GM19240 (cell line): ENCODE measurements at regions not wholly inside any gene's neighbourhood (a gene's known extent, or its start where the extent isn't known, plus 50 kb on each side); places are given as distances from the start of the nearest gene placed in this dataset.

Experiments used
- DNase-seq: peaks from one replicate; pipeline ENCODE4 v3.0.0; 2011; ENCODE audit warnings: low spot score; ENCODE audit not compliant: insufficient read length

DNA sequence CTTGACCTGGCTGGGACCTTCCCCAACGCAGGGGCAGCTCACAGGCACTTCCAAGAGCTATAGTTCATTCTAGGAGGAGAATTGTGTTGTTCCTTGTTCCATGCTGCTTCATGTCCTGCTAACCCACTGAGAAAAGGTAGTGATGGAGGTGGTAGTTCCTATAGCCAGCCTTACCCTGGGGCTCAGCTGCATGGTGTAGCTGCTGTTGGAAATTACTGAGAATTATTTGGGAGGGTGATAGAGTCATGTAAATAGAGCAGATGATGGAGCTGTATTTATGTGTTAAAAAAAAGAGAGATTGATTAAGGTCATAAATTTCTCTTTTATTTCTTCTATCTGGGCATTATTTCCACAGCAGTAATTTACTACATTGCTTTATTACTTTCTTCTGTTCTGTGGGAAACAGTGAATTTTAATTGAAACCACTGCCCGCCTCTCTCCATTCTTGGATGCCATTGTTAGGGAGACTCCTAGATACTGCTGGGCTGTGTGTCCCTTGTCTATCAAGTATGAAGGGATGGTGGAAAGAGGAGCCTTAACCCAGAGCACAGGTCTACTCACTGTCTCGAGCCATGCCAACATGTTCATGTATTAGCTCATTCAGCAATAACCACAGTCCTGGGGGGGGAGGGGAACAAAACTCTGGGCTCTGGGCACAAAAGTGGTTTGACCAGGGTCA lies 309.2 kb downstream of the FAT3 start:
- no peak for DNase-seq

DNA sequence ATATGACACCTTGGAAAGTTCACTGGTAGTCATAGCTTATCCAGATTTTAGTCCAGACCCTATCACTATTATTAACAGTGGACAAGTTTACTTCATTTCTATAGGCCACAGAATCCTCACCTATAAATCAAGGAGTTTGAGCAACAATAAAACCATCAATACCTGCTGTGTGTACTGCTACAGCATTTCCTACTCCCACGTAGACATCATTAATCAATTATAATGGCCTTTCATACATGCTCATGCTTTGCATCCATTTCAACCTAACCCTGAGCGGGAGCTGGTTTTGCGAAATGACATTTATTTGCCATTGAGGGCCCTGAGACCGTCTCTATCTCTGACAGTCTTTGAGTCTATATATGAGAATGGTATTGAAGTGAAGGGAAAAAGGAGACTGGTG lies 312.3 kb downstream of the FAT3 start:
- DNase-seq = no peak

DNA sequence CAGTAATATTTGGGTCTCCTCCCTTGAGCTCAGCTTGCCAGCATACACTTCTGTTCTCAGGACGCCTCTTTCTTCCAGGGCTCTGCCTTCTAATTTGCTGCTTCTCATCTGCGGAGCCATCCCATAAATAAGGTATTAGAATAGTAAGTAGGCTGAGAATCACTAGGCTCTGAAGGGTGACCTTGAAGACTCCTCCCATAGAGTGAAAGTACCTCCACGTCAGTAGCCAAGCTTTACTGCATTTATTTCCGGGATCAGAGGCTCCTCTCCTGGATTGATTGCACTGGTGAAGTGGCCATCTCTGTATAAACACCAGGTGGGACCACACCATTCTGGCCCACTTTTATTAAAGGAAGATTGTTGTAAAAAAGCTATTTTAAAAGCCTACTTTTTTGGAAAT lies 315.5 kb downstream of the FAT3 start:
- DNase-seq = no peak

DNA sequence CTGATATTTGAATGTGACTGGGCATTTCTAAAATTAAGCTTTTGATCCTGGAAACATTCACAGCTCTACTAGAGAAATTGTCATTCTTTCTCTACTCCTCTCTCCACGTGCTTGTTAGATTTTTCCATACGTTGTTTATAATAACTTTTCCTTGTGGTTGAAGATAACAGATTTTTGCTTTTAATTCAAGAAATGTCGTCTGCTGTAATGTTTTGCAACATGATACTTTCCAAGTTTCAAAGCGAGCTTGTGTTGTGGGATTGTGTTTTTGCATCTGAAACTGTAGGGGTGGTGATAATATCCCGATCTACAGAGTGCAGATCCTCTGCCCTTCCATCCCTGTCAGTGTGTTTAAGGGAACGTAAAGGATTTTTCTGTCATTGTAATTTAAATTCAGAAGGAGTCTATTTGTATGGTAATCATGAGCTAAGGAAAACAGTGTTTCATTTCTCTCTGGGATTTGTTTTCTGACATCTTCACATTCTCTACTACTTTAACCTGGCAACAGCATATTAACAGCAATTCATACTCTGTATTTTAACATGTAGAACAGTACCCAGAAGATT lies 321.4 kb downstream of the FAT3 start:
- no peak for DNase-seq

DNA sequence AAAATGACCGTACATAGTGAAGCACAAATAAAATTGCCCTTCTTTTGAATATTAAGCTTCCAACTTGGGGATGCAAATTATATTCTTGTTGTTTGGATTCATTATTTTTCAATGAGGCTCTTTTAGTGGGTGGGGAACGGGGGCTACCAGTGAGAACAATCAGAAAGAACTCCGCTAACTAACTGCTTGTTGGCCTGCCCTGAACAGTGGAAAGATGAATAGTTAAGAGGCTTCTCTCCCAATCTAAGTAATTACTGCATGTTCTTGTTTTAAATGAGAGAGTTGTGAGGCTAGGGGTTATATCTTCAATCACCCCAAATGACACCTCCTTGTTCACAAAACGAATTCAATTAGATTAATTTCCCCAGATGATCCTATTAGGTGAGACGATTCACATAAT lies 322.0 kb downstream of the FAT3 start:
- no peak for DNase-seq

DNA sequence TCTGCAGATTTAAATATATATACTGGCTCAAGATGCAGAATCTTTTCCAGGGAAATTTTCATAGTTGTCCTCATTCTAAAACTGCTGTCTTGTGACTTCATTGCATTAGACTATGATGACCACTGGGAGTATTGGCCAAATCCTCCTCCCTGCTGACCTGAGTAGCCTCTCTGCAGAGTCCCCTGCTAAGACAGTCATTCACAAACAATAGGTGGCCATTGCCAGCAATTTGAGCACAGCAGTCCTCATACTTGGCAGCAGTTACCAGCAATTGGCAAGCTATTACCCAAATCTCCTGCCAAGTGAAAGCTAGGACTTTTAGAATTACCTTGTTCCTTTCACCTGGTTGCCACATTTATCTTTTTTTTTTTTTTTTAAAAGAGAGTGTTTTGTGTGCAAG lies 325.8 kb downstream of the FAT3 start:
- DNase-seq = no peak

DNA sequence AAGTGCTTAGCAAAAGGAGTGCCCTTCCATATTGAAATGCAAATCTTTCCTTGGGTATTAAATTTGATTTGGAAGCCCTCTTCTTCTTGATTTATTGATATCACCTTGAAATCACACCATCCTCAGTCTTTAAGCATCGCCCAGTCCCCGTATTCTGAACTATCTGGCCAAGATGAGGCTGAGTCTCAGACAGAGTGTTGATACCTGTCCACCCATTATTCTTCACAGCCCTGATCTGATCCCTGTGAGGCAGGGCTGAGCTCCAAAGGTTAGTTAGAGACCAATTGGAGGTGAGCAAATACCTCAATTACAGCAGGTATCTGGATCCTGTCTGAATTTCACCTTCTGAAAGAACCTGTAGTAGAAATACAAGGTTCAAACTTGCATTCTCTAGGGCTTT lies 326.3 kb downstream of the FAT3 start:
- DNase-seq = no peak

DNA sequence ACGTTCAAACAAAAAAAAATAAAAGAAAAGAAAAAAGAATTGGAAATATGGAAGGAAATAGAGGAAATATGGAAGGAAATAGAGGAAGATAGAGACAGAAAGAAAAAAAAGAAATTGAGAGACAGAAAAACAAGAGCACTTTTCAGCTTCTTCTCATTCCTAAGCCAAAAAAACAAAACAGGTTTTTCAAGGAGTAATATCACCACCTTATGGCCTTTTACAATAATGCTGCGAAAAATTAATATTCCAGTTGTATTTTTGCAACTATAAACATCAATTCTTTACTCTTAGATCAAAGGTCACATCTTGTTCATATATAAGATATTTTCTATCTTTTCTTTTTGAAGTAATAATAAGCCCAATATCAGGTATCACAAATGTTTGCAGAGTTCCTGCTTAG lies 328.3 kb downstream of the FAT3 start:
- no peak for DNase-seq

DNA sequence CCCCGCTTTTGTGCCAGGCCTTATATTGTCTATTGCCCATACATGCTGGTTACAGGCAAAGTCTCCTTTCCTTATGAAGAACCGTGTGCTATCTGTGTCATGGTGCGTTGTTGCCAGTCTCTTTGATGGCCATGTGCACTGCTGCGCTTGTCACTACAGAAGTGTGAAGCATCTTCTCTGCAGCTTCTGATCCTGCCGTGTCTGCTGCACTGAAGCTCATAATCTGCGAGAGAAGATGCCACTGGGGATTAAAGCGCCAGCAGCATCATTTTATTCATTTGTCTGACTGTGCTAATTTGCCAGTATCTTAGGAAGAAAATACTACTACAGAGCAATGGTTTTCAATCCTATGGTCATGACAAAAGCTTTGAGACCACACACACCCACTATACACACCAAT lies 330.1 kb downstream of the FAT3 start:
- no peak for DNase-seq

DNA sequence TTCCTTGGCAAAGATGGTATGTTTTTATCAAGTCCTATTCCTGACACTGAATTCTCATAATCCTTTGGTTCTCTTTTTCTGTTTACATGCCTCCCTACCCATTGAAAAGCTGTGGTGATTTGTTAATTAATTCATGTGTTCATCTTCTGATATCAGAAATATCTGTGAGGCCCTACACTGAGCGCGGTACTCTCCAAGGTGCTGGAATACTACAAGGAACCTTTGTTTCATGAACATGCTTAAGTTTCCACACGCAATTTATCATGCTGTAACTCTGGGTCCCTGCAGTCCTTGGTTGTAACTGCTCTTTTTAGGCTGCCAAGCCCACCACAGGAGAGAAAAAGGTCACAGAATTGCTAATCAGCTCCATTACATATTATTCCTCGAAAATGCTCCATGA lies 331.8 kb downstream of the FAT3 start:
- no peak for DNase-seq

DNA sequence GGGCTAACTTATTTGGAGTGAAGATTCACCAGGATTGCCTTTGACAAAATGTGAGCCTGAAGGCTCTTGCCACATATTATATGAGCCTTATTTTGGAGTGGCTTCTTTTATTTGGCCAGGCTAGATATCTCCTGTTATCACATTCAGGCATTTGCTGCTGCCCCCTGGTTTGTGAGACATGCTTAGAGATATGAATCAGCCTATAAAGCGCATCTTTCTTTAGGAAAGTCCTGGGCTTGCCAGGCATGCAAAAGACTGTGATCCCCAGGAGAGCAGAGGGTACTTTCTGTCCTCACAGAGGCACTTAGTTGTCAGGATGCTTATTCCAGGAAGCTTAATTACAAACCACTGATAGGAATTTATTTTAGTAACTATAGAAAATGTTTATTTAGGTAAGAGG lies 333.3 kb downstream of the FAT3 start:
- DNase-seq = no peak

DNA sequence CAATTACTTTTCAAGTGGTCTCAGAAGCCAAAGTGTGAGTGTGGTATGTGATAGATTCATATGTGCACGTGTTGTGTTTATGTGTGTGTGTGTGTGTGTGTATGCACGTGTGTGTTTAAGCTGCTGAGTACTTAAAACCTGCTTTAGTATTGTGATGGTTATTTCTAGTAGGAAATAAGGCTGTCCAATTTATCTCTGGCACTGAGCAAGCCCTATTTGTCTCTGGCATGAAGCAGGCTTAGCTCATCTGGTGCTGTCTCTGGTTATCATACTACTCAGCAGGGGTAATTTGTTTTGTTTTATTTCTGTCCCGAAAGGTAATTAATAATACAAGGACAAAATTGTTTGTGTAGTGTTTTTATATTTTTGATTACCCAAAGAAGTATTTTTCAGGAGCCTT lies 333.7 kb downstream of the FAT3 start:
- DNase-seq = no peak

DNA sequence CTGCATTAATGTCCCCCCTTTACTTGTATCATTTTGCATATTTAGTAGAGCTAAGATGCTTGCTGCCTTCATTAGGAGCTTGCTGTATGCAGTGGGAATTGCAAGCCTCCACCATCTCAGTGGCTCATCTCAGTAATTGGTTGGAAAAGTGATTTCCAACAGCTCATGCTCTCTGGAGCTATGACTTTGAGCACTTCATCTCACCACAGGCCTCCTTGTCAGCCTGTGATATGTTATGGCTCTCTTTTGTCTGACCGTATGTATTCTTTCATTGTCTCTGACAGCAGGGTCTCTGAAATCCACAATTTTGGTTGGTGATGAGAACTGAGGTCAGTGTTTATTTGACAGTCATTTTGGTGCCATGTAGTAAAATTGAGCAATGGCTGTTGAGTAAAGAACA lies 345.1 kb downstream of the FAT3 start:
- no peak for DNase-seq

DNA sequence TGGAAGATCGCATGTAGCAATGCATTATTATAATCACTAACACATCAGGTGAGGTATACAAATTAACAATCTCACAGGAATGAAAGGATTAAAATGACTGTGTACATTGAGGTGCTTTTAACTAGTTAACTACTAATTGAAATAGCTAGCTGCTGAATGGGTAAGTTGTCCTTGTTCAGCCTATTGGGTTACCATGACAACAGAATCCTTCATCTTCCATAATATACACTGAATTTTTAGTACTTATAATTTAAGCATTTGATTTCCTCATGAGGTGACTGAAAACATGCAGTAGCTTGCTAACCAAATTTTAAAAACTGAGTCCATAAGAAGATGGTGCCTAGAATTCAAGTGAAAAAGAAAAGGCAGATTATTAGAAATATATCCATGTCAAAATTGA lies 347.9 kb downstream of the FAT3 start:
- no peak for DNase-seq

DNA sequence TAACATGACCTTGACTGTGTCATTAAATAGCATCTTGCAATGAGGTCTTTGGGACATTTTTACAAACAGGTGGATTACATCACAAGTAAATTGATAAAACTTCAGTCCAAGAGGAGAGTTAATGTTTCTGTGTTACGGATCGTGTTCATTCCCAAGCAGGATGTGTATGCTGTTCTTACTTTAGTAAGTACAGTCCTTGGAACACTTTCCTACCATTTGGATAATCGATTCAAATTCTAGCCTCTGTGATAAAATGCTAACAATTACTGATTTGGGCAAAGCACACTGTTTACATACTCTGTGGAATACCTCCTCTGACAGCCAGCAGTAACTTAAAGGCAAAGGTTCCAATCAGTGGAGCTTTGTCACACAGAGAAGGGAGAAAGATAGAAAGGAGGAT lies 351.7 kb downstream of the FAT3 start:
- DNase-seq = no peak

DNA sequence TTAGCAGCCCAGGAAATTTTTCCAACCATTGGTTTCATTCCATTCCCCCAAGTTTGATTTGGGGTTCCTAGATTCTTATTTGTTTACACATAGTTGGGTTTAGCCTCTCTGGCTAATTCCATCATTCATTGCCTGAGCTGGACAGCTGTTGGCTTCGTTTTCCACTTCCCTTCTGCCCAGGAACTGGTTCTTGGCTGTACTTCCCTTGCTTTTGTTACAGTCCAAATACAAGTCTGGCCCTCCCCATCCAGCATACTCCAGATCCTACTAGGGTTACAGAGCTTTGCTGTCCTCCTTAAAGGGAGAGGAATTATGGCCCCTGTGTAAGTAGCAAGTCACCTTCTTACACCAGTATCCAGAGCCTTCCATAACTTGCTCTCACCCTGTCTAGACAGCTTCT lies 356.3 kb downstream of the FAT3 start:
- no peak for DNase-seq

DNA sequence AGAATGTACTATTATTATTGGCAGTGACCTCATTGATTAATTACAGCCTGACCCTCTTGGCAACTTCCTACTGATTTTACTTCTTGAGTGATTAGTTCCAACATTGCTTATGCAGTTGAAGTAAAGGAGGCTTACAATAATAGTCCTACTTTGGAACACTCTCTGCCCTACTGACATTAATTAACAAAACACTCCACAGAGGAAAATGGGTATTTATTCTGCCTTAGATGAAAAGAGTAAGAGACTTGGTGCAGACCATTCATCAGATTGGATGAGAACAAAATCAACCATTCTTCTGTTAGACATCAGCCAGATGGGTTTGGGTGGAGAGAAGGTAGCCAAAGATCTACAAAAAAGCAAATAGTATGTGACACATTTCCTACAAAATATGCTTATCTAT lies 363.8 kb downstream of the FAT3 start:
- no peak for DNase-seq

DNA sequence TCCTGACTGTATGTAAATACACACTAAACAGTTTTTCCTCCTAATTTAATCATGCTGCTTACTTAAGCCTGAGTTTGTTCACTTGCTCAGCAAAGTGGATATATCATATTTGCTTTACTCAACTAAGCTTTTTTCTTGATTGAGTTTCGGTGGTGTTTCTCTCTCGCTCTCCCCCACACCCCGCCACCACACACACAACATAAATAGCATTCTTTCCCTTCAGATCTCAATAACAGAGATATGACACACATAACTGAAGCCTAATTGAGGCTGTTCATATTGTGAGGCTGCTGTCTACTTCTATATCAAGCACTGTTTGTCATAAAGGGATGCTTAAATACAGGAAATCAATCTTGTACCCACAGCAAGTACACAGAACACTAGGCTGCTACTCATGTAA lies 364.9 kb downstream of the FAT3 start:
- no peak for DNase-seq

DNA sequence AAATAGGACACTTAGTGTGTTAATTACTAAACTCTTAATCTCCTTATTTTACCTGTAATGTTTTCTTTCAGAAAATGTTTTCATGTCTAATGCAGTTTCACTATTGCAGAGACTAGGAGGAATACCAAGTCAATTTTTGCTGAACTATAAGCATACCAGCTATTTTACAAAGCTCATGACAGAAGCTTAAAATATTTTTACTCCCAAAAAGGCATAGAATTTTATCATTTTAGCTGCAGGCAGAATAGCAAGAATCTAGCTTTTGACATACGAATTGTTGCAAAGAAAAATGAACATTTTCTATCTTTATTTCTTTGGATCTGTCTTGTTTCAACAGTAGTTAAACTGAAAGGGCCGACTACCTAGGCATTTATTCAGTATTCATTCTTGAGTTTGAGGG lies 366.9 kb downstream of the FAT3 start:
- DNase-seq = no peak

DNA sequence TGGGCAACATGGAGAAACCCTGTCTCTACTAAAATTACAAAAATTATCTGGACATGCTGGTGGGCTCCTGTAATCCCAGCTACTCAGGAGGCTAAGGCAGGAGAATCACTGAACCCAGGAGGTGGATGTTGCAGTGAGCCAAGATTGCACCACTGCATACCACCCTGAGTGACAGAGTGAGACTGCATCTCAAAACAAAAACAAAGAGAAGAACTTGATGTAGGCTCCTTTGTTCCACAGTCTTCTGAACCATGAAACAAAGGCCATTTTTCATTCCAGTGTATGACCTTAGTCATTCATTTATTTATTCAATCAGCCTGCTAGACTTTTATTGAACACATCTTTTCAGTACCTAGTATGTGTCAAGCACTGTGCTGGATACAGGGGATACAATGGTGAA lies 369.6 kb downstream of the FAT3 start:
- DNase-seq = no peak

DNA sequence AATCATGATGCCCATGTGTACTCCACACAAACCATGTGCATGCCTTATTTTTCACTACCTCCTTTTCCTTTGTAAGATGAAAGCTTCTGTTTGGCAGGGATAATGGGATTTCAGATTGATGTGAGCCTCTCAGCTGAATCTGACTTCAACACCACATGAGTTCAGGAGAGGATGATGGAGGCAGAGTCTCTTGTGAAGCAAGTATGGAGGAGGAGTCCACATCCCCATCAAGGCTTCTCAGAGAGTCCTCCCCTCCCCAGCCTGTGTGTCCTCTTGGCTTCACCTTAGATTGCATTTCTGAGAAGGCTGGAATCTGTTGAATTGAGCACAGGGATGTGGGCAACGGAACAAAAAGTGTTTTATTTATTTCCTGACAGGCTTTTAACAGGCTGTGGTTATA lies 370.4 kb downstream of the FAT3 start:
- no peak for DNase-seq

DNA sequence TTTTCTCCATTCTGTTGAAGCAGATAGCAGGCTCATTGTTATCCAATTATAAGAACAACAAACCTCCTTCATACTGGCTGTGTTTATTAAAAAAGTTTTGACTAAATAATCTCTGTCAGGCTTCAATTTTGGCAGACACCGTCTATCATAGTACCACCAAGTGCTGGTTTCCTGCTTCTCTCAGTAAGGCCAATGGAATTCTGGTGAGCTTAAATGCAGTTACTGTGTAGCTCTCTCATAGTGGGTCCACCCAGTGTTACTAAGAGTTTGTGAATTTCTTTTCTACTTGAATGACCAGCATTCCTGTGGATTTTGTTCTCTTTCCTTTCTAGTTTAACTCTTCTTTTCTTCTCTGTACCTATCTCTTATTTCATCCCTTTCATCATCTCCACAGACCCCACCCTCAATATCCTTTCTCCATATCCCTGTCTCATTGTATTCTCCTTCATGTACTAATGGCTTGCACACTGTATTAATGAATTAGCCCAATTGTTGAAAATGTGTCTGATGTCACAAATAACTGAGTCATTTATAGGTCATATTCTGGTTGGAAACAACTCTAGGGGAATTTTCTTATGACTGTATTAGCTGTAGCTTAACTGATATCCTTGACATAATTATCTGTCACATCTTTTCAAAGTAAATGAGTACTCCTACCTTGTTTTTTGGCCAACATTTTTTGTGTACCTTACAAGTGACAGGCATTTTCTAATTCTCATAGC lies 372.1 kb downstream of the FAT3 start:
- DNase-seq = no peak

DNA sequence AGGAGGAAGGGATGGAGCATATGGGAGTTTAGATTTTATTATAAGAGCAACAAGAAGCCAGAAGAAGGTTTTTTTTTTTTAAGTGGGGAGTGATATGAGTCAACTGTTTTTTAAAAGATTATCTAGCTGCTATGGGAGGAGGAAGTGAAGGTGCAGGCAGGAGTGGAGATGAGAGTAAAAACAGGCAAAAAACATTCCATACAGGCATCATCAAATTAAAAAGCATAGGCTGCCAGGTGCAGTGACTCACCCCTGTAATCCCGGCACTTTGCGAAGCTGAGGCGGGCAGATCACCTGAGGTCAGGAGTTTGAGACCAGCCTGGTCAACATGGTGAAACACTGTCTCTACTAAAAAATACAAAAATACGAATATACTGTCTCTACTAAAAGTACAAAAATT lies 368.4 kb upstream of the MTNR1B start:
- no peak for DNase-seq
